Glomerular visceral epithelial cell (primary cell): ENCODE measurements at regions not wholly inside any gene's neighbourhood (a gene's known extent, or its start where the extent isn't known, plus 50 kb on each side); places are given as distances from the start of the nearest gene placed in this dataset.
"Not testable (repeated sequence)": the region's sequence is repeated elsewhere in the genome, so short reads cannot be mapped to it uniquely, and the experiment has no call there.

Experiments used
- DNase-seq: peaks from one replicate; pipeline ENCODE4 v3.0.0-alpha.2; 2016; ENCODE audit errors: extremely low spot score

GRCh38 chr15:20089541-20089940, 452.1 kb downstream of the GOLGA6L6 start:
- DNase-seq, result not testable (repeated sequence)

DNA sequence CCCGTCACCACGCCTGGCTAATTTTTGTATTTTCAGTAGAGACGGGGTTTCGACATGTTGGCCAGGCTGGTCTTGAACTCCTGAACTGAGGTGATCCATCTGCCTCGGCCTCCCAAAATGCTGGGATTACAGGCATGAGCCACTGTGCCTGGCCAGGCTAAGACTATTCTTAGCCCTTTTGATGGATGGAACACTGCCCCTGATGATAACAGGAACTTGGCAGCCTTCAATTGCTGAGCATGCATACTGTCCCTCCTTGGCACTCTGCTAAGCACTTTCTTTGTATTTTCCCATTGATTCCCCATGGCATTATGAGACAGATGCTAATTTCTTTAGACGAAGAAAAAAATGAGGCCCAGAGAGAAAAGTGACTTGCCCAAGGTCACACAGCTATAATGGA, 457.6 kb downstream of the GOLGA6L6 start:
- DNase-seq, result not testable (repeated sequence)

GRCh38 chr15:20074082-20074481, 467.5 kb downstream of the GOLGA6L6 start:
- not testable (repeated sequence) for DNase-seq

DNA sequence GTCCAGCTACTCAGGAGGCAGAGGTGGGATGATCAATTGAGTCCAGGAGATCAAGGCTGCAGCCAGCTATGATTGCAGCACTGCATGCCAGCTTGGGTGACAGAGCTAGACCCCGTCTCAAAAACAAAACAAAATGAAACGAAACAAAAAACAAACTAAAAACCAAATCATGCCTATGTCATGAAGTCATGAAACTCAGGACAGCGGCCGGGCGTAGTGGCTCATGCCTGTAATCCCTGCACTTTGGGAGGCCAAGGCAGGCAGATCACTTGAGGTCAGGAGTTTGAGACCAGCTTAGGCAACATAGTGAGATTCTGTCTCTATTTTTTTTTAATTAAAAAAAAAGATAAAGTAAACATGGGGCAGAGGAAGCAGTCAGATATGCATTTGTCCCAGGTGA, 472.6 kb downstream of the GOLGA6L6 start:
- DNase-seq, result not testable (repeated sequence)

DNA sequence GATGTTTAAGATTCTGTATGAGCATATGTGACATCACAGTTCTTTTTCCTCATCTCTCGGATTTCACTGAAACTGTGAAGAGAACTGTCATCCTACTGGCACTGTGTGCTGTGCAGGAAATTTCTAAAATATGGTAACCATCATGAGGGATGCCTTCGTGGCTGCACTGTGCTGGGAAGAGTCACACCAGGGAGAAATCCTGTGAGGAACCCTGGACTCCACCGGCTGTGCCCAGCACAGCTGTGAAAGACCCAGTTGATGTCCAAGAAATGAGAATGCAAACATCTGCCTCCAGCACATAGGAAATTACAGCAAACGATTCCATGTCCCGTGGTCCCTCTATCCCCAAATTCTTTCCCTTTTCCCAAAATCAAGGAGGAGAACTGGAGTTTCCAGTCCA, 475.4 kb downstream of the GOLGA6L6 start:
- not testable (repeated sequence) for DNase-seq

DNA sequence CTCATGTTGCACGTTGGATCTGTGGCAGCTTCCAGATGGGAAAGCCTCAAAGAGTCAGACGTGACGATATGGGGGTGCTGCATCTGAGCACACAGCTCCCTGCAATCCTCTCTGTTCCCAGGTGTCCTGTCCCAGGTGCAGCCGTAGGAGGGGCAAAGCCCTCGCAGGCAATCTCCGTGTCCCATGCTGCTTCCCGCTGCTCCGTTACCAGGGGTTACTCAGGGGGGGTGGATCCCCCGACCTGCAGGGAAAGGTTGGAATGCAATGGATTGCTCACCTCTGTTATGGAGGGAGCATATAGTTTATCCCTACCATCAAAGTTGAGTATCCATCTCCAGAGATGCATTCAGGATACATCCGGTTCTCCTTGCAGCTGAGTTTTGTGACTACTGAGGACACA, 476.1 kb downstream of the GOLGA6L6 start:
- not testable (repeated sequence) for DNase-seq

DNA sequence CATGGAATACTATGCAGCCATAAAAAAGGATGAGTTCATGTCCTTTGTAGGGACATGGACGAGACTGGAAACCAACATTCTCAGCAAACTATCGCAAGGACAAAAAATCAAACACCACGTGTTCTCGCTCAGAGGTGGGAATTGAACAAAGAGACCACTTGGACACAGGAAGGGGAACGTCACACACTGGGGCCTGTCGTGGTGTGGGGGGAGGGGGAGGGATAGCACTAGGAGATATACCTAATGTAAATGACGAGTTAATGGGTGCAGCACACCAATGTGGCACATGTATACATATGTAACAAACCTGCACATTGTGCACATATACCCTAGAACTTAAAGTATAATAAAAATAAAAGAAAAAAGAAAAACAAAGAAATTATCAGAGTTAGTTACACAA, 478.4 kb downstream of the GOLGA6L6 start:
- DNase-seq, result not testable (repeated sequence)

GRCh38 chr15:20060838-20061237, 480.8 kb downstream of the GOLGA6L6 start:
- not testable (repeated sequence) for DNase-seq

- not testable (repeated sequence) for DNase-seq
Measured at GRCh38 chr15:20056871-20057270, 484.7 kb downstream of the GOLGA6L6 start.

GRCh38 chr15:20055921-20056320, 485.7 kb downstream of the GOLGA6L6 start:
- not testable (repeated sequence) for DNase-seq

DNA sequence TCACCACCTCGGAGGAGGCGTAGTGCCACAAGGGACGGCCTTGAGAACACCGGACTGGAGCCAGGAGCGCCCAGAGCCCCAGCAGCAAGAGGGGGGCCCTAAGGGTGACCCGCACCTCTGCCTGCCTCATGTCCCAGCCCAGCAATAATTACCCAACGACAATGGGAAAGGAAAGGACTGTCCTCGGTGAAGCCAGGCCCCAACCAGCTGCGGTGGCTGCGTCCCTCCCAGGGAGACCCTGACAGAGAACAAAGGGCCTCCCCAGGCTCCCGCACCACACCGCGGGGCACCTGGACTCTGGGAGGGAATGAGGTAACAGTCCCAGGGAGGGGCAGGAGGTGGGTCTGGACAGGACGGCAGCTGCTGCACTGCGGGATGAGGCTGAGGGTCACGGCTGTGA, 493.4 kb downstream of the GOLGA6L6 start:
- DNase-seq, result not testable (repeated sequence)

- DNase-seq, result not testable (repeated sequence)
Measured at GRCh38 chr15:20045165-20045564, 496.4 kb downstream of the GOLGA6L6 start.

- DNase-seq, result not testable (repeated sequence)
Measured at GRCh38 chr15:20040691-20041090, 500.9 kb downstream of the GOLGA6L6 start.

- not testable (repeated sequence) for DNase-seq
Measured at GRCh38 chr15:20025040-20025439, 516.6 kb downstream of the GOLGA6L6 start.

- not testable (repeated sequence) for DNase-seq
Measured at GRCh38 chr15:20022349-20022748, 519.3 kb downstream of the GOLGA6L6 start.

DNA sequence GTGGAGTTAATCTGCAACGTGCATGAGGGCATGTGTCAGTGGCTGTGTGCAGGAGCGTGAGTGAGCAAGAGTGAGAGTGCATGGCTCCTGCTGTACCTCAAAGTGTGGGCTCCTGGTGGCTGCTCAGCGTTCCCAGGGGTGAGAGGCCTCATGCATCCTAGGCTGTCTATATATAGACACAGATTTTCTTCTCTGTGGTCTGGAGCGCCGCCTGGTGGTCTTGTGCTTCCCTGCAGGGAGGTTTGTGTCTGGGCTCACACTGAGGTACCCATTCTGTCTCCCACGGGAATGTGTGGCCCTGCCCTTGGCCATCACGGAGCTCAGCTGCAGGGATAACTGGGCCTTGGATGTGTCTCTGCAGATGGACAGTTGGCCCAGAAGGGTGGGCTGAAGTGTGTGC, 520.2 kb downstream of the GOLGA6L6 start:
- DNase-seq, result not testable (repeated sequence)

DNA sequence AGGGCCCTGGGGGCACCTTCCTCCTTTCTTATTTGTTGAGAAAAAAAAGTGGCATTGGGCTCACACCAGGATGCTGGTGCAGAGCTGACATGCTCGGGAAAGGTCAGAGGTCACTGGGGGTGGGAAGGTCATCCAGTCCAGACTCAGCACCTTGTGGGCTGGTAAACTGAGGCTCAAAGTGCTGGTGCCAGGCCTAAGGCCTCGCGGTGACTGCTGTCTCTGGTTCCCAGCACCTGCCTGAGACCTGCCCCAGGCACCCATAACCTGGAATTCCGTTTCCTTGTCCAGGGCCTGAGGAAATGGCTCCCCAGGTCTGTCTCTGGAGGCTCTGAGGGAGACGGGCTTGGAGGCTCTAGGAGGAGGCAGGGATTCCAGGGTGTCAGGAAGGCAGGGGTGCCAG, 521.0 kb downstream of the GOLGA6L6 start:
- DNase-seq, result not testable (repeated sequence)

DNA sequence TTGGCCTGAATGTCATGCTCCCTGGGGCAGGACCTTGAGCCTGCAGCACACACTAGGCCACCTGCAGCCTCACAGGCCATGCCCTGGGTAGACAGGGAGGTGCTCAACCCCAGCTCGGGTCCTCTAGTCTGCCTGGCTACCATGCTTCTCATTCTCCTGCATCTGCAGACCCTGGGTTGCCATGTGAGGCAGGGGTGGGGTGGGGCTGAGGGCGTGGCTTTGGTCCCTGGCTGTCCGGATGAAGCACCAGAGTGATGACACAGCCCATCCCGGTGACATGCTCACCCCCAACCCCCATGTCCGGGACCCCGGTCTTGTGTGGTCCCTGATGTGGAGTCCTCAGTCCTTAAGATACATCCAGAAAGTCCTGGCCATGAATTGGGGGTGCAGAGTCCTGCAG, 521.8 kb downstream of the GOLGA6L6 start:
- DNase-seq, result not testable (repeated sequence)

- not testable (repeated sequence) for DNase-seq
Measured at GRCh38 chr15:20017581-20017980, 524.0 kb downstream of the GOLGA6L6 start.

DNA sequence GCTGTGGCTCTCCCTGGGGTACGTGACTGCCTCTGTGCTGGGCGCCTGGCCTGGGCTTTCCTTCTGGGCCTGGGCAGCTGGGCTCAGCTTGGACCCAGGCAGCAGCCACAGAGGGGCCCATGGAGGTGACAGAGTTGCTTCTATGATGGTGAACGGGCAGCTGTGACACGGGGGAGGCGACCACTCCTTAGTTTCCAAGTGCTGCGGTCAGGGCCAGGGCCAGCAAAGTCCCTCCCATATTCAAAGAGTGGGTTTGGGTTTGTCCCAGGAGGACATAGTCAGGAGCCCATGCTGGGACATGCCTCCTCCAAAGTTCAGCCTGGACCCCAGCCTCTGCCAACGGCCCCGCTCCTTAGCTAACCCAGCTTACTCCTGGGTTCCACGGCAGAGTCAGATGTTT, 524.7 kb downstream of the GOLGA6L6 start:
- DNase-seq, result not testable (repeated sequence)

- DNase-seq, result not testable (repeated sequence)
Measured at GRCh38 chr15:20012837-20013236, 528.8 kb downstream of the GOLGA6L6 start.

- not testable (repeated sequence) for DNase-seq
Measured at GRCh38 chr15:20010759-20011158, 530.8 kb downstream of the GOLGA6L6 start.

GRCh38 chr15:20009619-20010018, 532.0 kb downstream of the GOLGA6L6 start:
- not testable (repeated sequence) for DNase-seq

DNA sequence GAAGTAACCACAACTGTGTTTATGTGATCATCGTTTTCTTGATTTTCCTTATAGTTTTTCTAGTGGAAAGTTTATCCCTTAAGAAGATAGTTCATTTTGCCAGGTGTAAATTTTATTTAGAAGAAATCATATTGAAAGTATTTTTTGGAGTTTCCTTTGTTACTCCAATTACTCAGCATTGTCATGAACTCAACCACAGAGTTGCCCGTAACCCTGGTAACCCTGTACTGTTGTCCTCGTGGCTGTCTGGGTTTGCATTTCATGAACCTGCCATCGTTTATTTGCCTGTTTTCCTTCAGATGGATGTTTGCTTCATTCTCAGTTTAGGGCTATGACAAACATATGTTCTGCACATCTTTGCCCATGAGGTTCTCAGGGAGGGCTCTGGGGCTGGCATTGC, 534.3 kb downstream of the GOLGA6L6 start:
- DNase-seq, result not testable (repeated sequence)
